Heart left ventricle (tissue), 13 donors: ENCODE measurements at regions not wholly inside any gene's neighbourhood (a gene's known extent, or its start where the extent isn't known, plus 50 kb on each side); places are given as distances from the start of the nearest gene placed in this dataset.

Experiments used
- CTCF ChIP-seq, 12 donors: fragments of 200-600 bp; sonication (generic) in 4 of 12; IDR thresholded peaks; one replicate each; pipeline versions ENCODE4 v1.5.0 to v1.8.0; 2018 to 2022; ENCODE audit warnings: antibody characterized with exemption in 12 of 12, mild to moderate bottlenecking in 5 of 12
- POLR2A ChIP-seq, 2 donors: fragments of 450-650 bp; IDR thresholded peaks; one replicate each; pipeline ENCODE4 v1.6.1; 2017; ENCODE audit warnings: antibody characterized with exemption in 2 of 2, mild to moderate bottlenecking in 2 of 2, moderate library complexity in 2 of 2
- donor health status: ischemic (EF 13 %, LVEDD 7.1; RV severe dilation, severe dysfunction).
- donor health status: DM: no; HTN: yes; CAD: no.
- donor health status: DM: no; HTN: no; CAD: no.
- donor health status: ischemic (EF 25% LVEDD 6.9; RV normal size, moderate dysfunction).
- donor health status: ischemic (EF 25% LVEDD 5.7; RV mildly dilated, moderate dysfunction).
- donor health status: ischemic (EF 35%, LVEDD 5.7; RV mildly dilated, moderate dysfunction).
- donor health status: nonischemic (EF 11% LVEDD 7.7; RV severe dilation, severe dysfunction).
- donor health status: DM: yes; HTN: yes; CAD: no.
- donor health status: PGD.
- donor health status: ischemic (EF 29% LVEDD 5.4; RV normal size, mild dysfunction).
- donor health status: nonischemic (EF 23%, LVEDD 6.1; RV moderate dilation, normal function).

GRCh38 chr7:18294411-18294810 is 201.1 kb upstream of the HDAC9 start:
- TF ChIP-seq POLR2A (IDR thresholded peaks at IDR 0.05): no peak
- no peak for TF ChIP-seq CTCF (IDR thresholded peaks at IDR 0.05)
